ENCODE measurements at regions not wholly inside any gene's neighbourhood (a gene's known extent, or its start where the extent isn't known, plus 50 kb on each side); places are given as distances from the start of the nearest gene placed in this dataset.

DNA sequence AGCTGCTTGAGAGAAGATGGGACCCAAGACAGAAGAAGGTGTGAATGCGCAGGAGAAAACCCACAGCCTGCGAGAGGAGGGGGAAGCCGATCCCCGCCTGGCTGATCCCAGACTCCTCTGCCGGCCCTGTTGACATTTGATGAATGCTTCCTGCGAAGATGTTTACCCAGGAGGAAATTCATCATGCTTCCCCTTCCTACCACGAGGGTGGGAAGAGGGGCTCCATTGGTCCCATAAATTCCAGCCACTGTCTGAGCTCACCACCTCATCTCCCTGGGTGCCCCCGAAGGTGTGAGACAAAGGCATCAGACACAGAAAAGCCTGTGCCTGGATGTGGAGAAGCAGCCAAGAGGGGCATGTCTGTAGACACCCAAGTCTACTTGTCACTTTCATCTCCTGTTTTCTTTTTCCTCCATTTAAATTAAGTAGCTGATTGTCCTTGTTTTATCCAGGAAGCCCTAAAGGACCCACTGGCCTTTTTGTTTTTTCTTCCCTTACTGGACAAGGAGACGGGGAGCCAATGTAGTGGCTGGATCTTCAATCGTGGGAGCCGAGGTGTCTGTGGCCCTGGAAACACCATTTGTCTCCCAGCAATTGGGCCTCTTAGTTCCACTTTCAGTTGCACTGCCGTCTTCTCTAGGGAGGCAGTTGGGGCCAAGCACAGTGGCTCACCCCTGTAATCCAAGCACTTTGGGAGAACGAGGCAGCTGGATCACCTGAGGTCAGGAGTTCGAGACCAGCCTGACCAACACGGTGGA lies 95.3 kb upstream of the HES1 start:
- TF ChIP-seq, protein P1, sequence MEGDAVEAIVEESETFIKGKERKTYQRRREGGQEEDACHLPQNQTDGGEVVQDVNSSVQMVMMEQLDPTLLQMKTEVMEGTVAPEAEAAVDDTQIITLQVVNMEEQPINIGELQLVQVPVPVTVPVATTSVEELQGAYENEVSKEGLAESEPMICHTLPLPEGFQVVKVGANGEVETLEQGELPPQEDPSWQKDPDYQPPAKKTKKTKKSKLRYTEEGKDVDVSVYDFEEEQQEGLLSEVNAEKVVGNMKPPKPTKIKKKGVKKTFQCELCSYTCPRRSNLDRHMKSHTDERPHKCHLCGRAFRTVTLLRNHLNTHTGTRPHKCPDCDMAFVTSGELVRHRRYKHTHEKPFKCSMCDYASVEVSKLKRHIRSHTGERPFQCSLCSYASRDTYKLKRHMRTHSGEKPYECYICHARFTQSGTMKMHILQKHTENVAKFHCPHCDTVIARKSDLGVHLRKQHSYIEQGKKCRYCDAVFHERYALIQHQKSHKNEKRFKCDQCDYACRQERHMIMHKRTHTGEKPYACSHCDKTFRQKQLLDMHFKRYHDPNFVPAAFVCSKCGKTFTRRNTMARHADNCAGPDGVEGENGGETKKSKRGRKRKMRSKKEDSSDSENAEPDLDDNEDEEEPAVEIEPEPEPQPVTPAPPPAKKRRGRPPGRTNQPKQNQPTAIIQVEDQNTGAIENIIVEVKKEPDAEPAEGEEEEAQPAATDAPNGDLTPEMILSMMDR (IDR thresholded peaks at IDR 0.05; ENCODE audit: control insufficient read depth, extremely low read depth, insufficient read depth): no peak
- DNase-seq (ENCODE audit: low read depth): no peak
- no peak overlapping the region for H3K4me3 ChIP-seq (ENCODE audit: low read depth, low read length)

DNA sequence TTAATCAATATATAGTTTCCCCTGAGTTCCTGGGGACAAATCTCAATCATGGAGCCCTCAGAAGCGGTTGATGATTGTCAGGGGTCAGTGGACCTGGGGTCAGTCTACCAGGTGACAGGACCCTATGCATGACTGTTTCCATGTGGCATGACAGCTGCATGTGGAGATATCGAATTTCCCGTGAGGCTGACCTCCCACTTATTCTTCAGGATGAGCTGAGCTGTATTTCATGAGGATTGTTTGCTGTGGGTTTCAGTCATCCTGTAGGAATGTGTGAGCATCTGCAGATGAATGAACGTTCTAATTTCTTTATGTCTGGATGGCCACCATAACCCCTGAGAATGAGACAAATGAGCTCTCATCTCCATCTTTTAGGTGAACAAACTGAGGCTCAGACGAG lies 93.0 kb upstream of the HES1 start:
- DNase-seq (ENCODE audit: low read depth): no peak
- TF ChIP-seq, protein P1 (IDR thresholded peaks at IDR 0.05; ENCODE audit: control insufficient read depth, extremely low read depth, insufficient read depth): no peak
- no peak overlapping the region for H3K4me3 ChIP-seq (ENCODE audit: low read depth, low read length)

DNA sequence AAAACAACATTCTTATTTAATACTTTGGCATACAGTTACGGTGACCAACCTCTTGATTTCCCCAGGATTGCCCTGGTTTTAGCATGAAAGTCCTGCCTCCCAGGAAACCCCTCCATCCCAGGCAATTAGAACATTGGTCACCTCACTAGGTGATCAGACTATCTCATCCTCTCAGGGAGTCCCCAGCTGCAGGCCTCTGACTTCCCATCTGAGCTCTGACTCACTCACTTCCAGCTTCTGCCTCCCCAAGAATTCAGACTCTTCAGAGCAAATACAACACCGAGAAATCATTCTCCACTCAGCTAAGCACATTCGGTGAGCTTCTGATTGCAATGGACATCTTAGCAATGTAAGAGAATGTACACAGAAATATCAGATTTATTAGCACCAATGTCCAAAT lies 92.4 kb upstream of the HES1 start:
- TF ChIP-seq, protein P1 (IDR thresholded peaks at IDR 0.05; ENCODE audit: control insufficient read depth, extremely low read depth, insufficient read depth): no peak
- H3K4me3 ChIP-seq (ENCODE audit: low read depth, low read length): no peak overlapping the region
- DNase-seq (ENCODE audit: low read depth): no peak

DNA sequence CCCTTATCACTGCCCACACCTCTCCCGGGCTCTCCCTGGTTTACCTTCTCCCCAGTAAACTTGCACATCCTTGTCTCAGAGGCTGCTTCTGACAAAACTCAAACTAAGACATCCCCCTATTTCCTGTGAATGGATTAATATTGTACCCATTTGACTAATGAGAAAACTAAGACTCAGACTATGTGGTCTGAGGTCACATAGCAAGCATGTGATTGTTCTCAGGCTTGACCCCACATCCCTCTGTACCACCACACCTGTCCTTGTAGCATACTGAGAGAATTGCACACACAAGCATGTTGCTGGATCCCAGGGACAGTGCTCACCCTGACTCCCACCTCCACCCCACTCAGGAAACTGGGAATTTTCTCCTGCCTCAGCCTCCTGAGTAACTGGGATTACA lies 90.7 kb upstream of the HES1 start:
- no peak for DNase-seq (ENCODE audit: low read depth)
- TF ChIP-seq, protein P1 (IDR thresholded peaks at IDR 0.05; ENCODE audit: control insufficient read depth, extremely low read depth, insufficient read depth): no peak
- H3K4me3 ChIP-seq (ENCODE audit: low read depth, low read length): no peak overlapping the region

DNA sequence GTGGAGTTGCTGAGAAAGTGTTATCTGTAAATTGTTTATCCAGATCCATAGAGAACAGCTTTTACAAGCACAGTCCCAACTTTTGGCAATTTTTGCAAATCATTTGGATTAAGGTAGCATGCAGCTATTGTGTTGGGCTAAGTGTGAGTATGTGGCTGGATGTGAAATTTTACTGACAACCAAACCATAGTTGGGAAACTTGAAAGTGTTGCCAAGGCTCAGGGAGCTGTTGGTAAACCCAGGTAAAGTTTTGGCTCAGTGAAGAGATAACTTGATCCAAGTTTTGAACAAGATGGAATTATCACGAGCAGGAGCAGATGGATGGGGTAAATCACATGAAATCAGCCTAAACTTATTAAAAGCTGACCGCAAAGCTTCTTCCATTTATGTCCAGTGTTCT lies 90.0 kb upstream of the HES1 start:
- TF ChIP-seq, protein P1 (IDR thresholded peaks at IDR 0.05; ENCODE audit: control insufficient read depth, extremely low read depth, insufficient read depth): no peak
- H3K4me3 ChIP-seq (ENCODE audit: low read depth, low read length): no peak overlapping the region
- no peak for DNase-seq (ENCODE audit: low read depth)

DNA sequence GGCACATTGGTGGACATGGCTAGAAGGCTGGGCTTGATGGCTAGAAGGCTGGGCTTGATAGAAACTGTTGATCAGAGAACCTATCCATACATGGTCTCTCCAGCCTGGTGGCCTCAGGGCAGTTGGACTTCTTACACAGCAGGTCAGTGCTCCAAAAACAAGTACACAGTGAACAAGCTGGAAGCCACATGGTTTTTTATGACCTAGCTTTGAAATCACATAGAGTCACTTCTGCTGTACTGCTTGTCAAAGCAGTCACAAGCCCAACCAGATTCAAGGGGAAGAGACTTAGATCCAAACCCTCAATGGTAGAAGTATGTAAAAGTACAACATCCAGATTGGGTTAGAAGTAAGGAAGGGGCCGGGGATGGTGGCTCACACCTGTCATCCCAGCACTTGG lies 89.4 kb upstream of the HES1 start:
- no peak for DNase-seq (ENCODE audit: low read depth)
- TF ChIP-seq, protein P1 (IDR thresholded peaks at IDR 0.05; ENCODE audit: control insufficient read depth, extremely low read depth, insufficient read depth): no peak
- no peak overlapping the region for H3K4me3 ChIP-seq (ENCODE audit: low read depth, low read length)

Data from LNCaP clone FGC (cell line).